ENCODE measurements at regions not wholly inside any gene's neighbourhood (a gene's known extent, or its start where the extent isn't known, plus 50 kb on each side); places are given as distances from the start of the nearest gene placed in this dataset.

DNA sequence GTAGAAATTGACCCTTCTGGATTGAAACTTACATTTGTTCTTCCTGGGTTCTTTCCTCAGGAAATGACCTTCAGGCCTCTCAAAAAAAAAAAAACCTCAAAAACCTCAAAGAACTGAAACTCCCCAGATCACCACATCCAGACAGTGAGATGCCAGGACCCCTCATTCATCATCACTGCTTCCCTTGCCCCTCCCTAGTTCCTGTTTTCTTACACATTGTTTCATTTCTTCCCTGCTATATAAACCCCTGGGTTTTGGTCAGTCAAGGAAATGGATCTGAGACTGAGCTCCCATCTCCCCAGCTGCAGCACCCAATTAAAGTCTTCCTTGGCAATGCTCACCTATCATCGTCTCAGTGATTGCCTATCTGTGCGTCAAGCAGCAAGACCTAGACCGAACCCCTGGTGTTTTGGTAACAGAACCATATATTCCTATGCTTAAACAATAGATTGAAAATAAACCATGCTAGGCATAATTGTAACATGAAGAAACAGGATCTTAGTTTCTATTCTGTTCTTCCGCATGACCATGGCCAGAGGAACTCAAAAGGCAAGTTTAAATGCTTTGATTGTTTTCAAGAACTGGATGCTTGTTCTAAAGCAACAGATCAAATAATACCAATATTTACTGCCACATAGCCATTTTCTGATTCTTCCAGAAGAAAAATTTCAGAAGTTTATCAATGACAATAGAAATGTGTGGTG lies 108.0 kb upstream of the MAX start:
- TF ChIP-seq, protein P1, sequence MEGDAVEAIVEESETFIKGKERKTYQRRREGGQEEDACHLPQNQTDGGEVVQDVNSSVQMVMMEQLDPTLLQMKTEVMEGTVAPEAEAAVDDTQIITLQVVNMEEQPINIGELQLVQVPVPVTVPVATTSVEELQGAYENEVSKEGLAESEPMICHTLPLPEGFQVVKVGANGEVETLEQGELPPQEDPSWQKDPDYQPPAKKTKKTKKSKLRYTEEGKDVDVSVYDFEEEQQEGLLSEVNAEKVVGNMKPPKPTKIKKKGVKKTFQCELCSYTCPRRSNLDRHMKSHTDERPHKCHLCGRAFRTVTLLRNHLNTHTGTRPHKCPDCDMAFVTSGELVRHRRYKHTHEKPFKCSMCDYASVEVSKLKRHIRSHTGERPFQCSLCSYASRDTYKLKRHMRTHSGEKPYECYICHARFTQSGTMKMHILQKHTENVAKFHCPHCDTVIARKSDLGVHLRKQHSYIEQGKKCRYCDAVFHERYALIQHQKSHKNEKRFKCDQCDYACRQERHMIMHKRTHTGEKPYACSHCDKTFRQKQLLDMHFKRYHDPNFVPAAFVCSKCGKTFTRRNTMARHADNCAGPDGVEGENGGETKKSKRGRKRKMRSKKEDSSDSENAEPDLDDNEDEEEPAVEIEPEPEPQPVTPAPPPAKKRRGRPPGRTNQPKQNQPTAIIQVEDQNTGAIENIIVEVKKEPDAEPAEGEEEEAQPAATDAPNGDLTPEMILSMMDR (IDR thresholded peaks at IDR 0.05) = no peak
- no peak for TF ChIP-seq POLR2A (IDR thresholded peaks at IDR 0.05)
